Tibial nerve (tissue), 4 donors: ENCODE measurements at regions not wholly inside any gene's neighbourhood (a gene's known extent, or its start where the extent isn't known, plus 50 kb on each side); places are given as distances from the start of the nearest gene placed in this dataset.

Experiments
- DNase-seq, 2 donors: peaks; one replicate each; pipeline ENCODE4 v3.0.0-alpha.2; 2019; ENCODE audit warnings: low spot score in 2 of 2
- H3K27ac ChIP-seq, 4 donors: fragments of 200-600 bp; sonication (generic) in 3 of 4; one replicate each; pipeline ENCODE4 v1.5.1; 2017 to 2019; ENCODE audit warnings: mild to moderate bottlenecking in 1 of 4
- H3K27me3 ChIP-seq, 2 donors: fragments of 200-600 bp; sonication (generic) in 1 of 2; one replicate each; pipeline versions ENCODE4 v1.5.1 to v1.6.0; 2017 to 2019
- H3K36me3 ChIP-seq, 3 donors: fragments of 200-600 bp; sonication (generic); one replicate each; pipeline ENCODE4 v1.5.1; 2018 to 2019
- H3K4me1 ChIP-seq, 4 donors: fragments of 200-600 bp; sonication (generic) in 3 of 4; one replicate each; pipeline ENCODE4 v1.5.1; 2017 to 2019
- H3K4me3 ChIP-seq, 4 donors: fragments of 200-600 bp; sonication (generic) in 3 of 4; one replicate each; pipeline ENCODE4 v1.5.1; 2017 to 2019; ENCODE audit warnings: mild to moderate bottlenecking in 1 of 4, moderate library complexity in 1 of 4
- H3K9me3 ChIP-seq, 4 donors: fragments of 200-600 bp; sonication (generic) in 3 of 4; one replicate each; pipeline ENCODE4 v1.5.1; 2017 to 2019
- EP300 ChIP-seq, 2 donors: sonication (generic); formaldehyde crosslinking; IDR thresholded peaks; one replicate each; pipeline ENCODE4 v1.6.1; 2017; ENCODE audit warnings: antibody characterized with exemption in 2 of 2, mild to moderate bottlenecking in 1 of 2
- POLR2A ChIP-seq, 2 donors: fragments of 450-650 bp; IDR thresholded peaks; one replicate each; pipeline ENCODE4 v1.6.1; 2017; ENCODE audit warnings: antibody characterized with exemption in 2 of 2, mild to moderate bottlenecking in 2 of 2, moderate library complexity in 2 of 2
- WGBS, 2 donors: methylation state at CpG; one replicate each; pipeline ENCODE4 v1.1.5; 2018; 5-methylcytosine and 5-hydroxymethylcytosine counted together
- TF ChIP-seq, protein P1 (sequence below), 5 experiments: fragments of 200-600 bp in 3 of 5; fragments of 450-650 bp in 2 of 5; sonication (generic) in 3 of 5; IDR thresholded peaks; one replicate each; pipeline ENCODE4 v1.5.1; 2016 to 2019; ENCODE audit warnings: antibody characterized with exemption in 5 of 5, mild to moderate bottlenecking in 3 of 5, moderate library complexity in 2 of 5

GRCh38 chr5:73233461-73234203 lies 60.6 kb downstream of the TMEM174 start:
- WGBS, 2 donors, result 1 to 3% methylated on average over 39 to 59 of the region's 64 CpGs

DNA sequence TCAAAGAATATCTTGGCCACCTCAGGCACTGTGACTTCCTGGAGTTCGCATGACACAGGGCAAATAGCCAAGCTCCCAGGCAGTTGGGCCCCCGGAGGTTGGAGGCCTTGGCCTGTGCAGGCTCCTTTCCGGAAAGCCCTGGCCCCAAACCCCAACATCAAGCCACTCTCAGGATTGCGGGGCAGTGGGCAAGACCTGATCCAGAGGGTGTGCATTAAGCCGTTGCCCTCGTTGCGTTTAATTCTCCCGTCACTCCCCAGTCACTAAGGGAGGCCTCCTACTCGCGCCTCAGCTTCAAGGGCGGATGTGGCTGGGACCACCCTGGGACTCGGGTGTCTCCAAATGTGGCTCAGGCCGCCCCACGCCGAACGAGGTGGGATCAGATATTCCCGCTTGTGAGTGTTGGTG lies 60.1 kb downstream of the TMEM174 start:
- H3K4me3 ChIP-seq, result peak overlapping the region; percentile 13 to 52 (median 38)
- TF ChIP-seq POLR2A (IDR thresholded peaks at IDR 0.05) (no peak), EP300 (IDR thresholded peaks at IDR 0.05) (no peak)
- TF ChIP-seq, protein P1, sequence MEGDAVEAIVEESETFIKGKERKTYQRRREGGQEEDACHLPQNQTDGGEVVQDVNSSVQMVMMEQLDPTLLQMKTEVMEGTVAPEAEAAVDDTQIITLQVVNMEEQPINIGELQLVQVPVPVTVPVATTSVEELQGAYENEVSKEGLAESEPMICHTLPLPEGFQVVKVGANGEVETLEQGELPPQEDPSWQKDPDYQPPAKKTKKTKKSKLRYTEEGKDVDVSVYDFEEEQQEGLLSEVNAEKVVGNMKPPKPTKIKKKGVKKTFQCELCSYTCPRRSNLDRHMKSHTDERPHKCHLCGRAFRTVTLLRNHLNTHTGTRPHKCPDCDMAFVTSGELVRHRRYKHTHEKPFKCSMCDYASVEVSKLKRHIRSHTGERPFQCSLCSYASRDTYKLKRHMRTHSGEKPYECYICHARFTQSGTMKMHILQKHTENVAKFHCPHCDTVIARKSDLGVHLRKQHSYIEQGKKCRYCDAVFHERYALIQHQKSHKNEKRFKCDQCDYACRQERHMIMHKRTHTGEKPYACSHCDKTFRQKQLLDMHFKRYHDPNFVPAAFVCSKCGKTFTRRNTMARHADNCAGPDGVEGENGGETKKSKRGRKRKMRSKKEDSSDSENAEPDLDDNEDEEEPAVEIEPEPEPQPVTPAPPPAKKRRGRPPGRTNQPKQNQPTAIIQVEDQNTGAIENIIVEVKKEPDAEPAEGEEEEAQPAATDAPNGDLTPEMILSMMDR (IDR thresholded peaks at IDR 0.05), result no peak
- H3K27me3 ChIP-seq, result peaks cover 0 to 65% of the 10 kb centered on the region in 2 donors

More at GRCh38 chr5:73233461-73234203, 60.6 kb downstream of the TMEM174 start:
- Histone ChIP-seq H3K27me3 (peaks cover 0 to 64% of the 10 kb centered on the region in 2 donors), H3K4me3 (peak overlapping the region; percentile 13 to 52 (median 38)), H3K9me3 (no peaks in the 10 kb centered on the region), H3K4me1 (peaks cover 0 to 46% (median 21%) of the 10 kb centered on the region in 4 donors), H3K36me3 (no peaks in the 10 kb centered on the region), H3K27ac (peak overlapping the region; percentile 9 to 84 (median 71))
- no peak for TF ChIP-seq EP300 (IDR thresholded peaks at IDR 0.05)
- TF ChIP-seq, protein P1 (IDR thresholded peaks at IDR 0.05), result peak in 2 of 5 experiments; percentile 6 to 25
- DNase-seq, result no peak

GRCh38 chr5:73232266-73233041 lies 59.5 kb downstream of the TMEM174 start:
- Histone ChIP-seq H3K27me3 (peaks cover 0 to 65% of the 10 kb centered on the region in 2 donors), H3K4me1 (peaks cover 0 to 46% (median 21%) of the 10 kb centered on the region in 4 donors), H3K4me3 (peak overlapping the region in 2 of 4 donors; percentile 13 to 19), H3K27ac (peak overlapping the region; percentile 9 to 84 (median 71)), H3K9me3 (no peaks in the 10 kb centered on the region), H3K36me3 (no peaks in the 10 kb centered on the region)
- no peak for DNase-seq
- 22 to 28% methylated on average over 39 of the region's 39 CpGs for WGBS, 2 donors
- no peak for TF ChIP-seq EP300 (IDR thresholded peaks at IDR 0.05)
- TF ChIP-seq, protein P1 (IDR thresholded peaks at IDR 0.05), result no peak
- TF ChIP-seq POLR2A (IDR thresholded peaks at IDR 0.05), result no peak

More for the DNA sequence above, 60.1 kb downstream of the TMEM174 start:
- Histone ChIP-seq H3K27ac (peak overlapping the region; percentile 9 to 84 (median 71)), H3K9me3 (no peaks in the 10 kb centered on the region), H3K4me1 (peaks cover 0 to 46% (median 21%) of the 10 kb centered on the region in 4 donors), H3K36me3 (no peaks in the 10 kb centered on the region)
- WGBS, 2 donors, result 9 to 18% methylated on average over 10 to 16 of the region's 17 CpGs
- DNase-seq, result no peak

GRCh38 chr5:73231246-73231778 lies 58.3 kb downstream of the TMEM174 start:
- Histone ChIP-seq H3K9me3 (no peaks in the 10 kb centered on the region), H3K27ac (peak overlapping the region in 2 of 4 donors; percentile 80 to 84), H3K4me1 (peaks cover 0 to 46% (median 21%) of the 10 kb centered on the region in 4 donors), H3K27me3 (peaks cover 0 to 65% of the 10 kb centered on the region in 2 donors), H3K36me3 (no peaks in the 10 kb centered on the region), H3K4me3 (no peak overlapping the region)
- TF ChIP-seq, protein P1 (IDR thresholded peaks at IDR 0.05), result no peak
- TF ChIP-seq POLR2A (IDR thresholded peaks at IDR 0.05) (no peak), EP300 (IDR thresholded peaks at IDR 0.05) (no peak)
- DNase-seq, result no peak
- 61 to 63% methylated on average over 4 of the region's 4 CpGs for WGBS, 2 donors
